B cell (primary cell): ENCODE measurements at regions not wholly inside any gene's neighbourhood (a gene's known extent, or its start where the extent isn't known, plus 50 kb on each side); places are given as distances from the start of the nearest gene placed in this dataset.

Source experiments
- ATAC-seq: fragments of 200-7000 bp; cut with Tn5 transposase; one replicate; pipeline ENCODE4 v1.10.0; 2021; ENCODE audit warnings: low read depth, mild to moderate bottlenecking, moderate number of reproducible peaks, moderate library complexity
- CTCF ChIA-PET: fragments of 350-600 bp; sonication (Branson Sonifier 250); formaldehyde crosslinking; loops from one replicate; lab custom pipeline; 2021; ENCODE audit warnings: antibody characterized with exemption, inconsistent platforms; lab: Charles Lee
- POLR2A ChIA-PET: fragments of 350-600 bp; sonication (Branson Sonifier 250); formaldehyde crosslinking; loops from one replicate; lab custom pipeline; 2021; ENCODE audit warnings: antibody characterized with exemption; lab: Charles Lee
- DNase-seq: peaks from one replicate; pipeline ENCODE4 v3.0.0; 2013
- H2AFZ ChIP-seq: 2 replicates; pipeline ENCODE4 v1.6.1; 2012; ENCODE audit warnings: mild to moderate bottlenecking, low read depth, low read length; ENCODE audit not compliant: insufficient read depth, poor library complexity, severe bottlenecking
- H3K27ac ChIP-seq, 2 donors: 1 replicate in 1 of 2; 2 replicates in 1 of 2; pipeline ENCODE4 v1.5.1; 2012 to 2013; ENCODE audit warnings: low read length in 2 of 2, mild to moderate bottlenecking in 2 of 2, moderate library complexity in 1 of 2
- H3K27me3 ChIP-seq, 4 experiments: fragments of 200-600 bp in 1 of 4; sonication (generic) in 1 of 4; replicated peaks in 1 of 4; 1 replicate in 2 of 4; 2 replicates in 2 of 4; pipeline versions ENCODE4 v1.6.1 to v1.7.0; 2013 to 2016; ENCODE audit warnings: low read length in 3 of 4, mild to moderate bottlenecking in 2 of 4, mixed read lengths in 1 of 4, moderate library complexity in 1 of 4; ENCODE audit not compliant: insufficient read depth in 4 of 4, control insufficient read depth in 3 of 4; ENCODE audit errors: control extremely low read depth in 1 of 4
- H3K36me3 ChIP-seq, 2 experiments: replicated peaks in 1 of 2; 1 replicate in 1 of 2; 2 replicates in 1 of 2; pipeline versions ENCODE4 v1.6.1 to v1.7.1; 2013; ENCODE audit warnings: low read length in 1 of 2; ENCODE audit not compliant: insufficient read depth in 2 of 2, control insufficient read depth in 1 of 2; ENCODE audit errors: control extremely low read depth in 1 of 2, extremely low read depth in 1 of 2
- H3K4me1 ChIP-seq, 2 donors: fragments of 200-600 bp in 1 of 2; sonication (generic) in 1 of 2; 1 replicate in 1 of 2; 2 replicates in 1 of 2; pipeline versions ENCODE4 v1.5.1 to v1.6.1; 2013 to 2017; ENCODE audit warnings: low read length in 2 of 2; ENCODE audit not compliant: control insufficient read depth in 2 of 2, insufficient read depth in 2 of 2
- H3K4me2 ChIP-seq: replicated peaks from 2 replicates; pipeline ENCODE3; 2012; ENCODE audit warnings: mild to moderate bottlenecking, low read depth, low read length; ENCODE audit not compliant: poor library complexity, severe bottlenecking
- H3K4me3 ChIP-seq, 5 experiments: fragments of 200-600 bp in 1 of 5; sonication (generic) in 1 of 5; 1 replicate in 3 of 5; 2 replicates in 2 of 5; pipeline versions ENCODE4 v1.5.1 to v1.7.0; 2011 to 2016; ENCODE audit warnings: low read length in 4 of 5, mild to moderate bottlenecking in 4 of 5, low read depth in 2 of 5, control low read depth in 1 of 5, moderate library complexity in 1 of 5; ENCODE audit not compliant: insufficient read depth in 1 of 5; ENCODE audit errors: control extremely low read depth in 1 of 5, extremely low read depth in 1 of 5
- H3K79me2 ChIP-seq: fragments of 200-600 bp; sonication (generic); one replicate; pipeline ENCODE4 v1.6.0; 2016; ENCODE audit warnings: low read length; ENCODE audit not compliant: control insufficient read depth, insufficient read depth
- H3K9ac ChIP-seq: fragments of 200-600 bp; sonication (generic); 2 replicates; pipeline ENCODE4 v1.6.1; 2017; ENCODE audit warnings: mild to moderate bottlenecking, low read length, moderate library complexity
- H3K9me3 ChIP-seq, 3 donors: one replicate each; pipeline versions ENCODE4 v1.6.1 to v1.7.1; 2013; ENCODE audit warnings: low read length in 2 of 3; ENCODE audit not compliant: control insufficient read depth in 2 of 3, insufficient read depth in 1 of 3; ENCODE audit errors: control extremely low read depth in 1 of 3
- H4K20me1 ChIP-seq: 2 replicates; pipeline ENCODE4 v1.6.0; 2012; ENCODE audit warnings: mild to moderate bottlenecking, low read length; ENCODE audit not compliant: insufficient read depth, control insufficient read depth, poor library complexity, severe bottlenecking
- H3K27ac Mint-ChIP-seq: one replicate; pipeline ENCODE4 v1.8.0; 2021; ENCODE audit warnings: mixed read lengths
- H3K27me3 Mint-ChIP-seq: one replicate; pipeline ENCODE4 v1.8.0; 2021; ENCODE audit warnings: mixed read lengths
- H3K4me1 Mint-ChIP-seq: one replicate; pipeline ENCODE4 v1.8.0; 2021; ENCODE audit warnings: mixed read lengths
- H3K4me3 Mint-ChIP-seq: one replicate; pipeline ENCODE4 v1.8.0; 2021; ENCODE audit warnings: mixed read lengths
- H3K9me3 Mint-ChIP-seq: one replicate; pipeline ENCODE4 v1.8.0; 2022; ENCODE audit warnings: mixed read lengths; ENCODE audit not compliant: insufficient read depth
- CTCF ChIP-seq: fragments of 200-600 bp; IDR thresholded peaks from one replicate; pipeline ENCODE4 v1.8.0; 2022; ENCODE audit warnings: antibody characterized with exemption, mild to moderate bottlenecking
- EZH2 ChIP-seq: IDR thresholded peaks from 2 replicates; pipeline ENCODE4 v1.6.1; 2012; ENCODE audit warnings: borderline replicate concordance, low read depth, mild to moderate bottlenecking, moderate library complexity, low read length; ENCODE audit not compliant: insufficient read depth, poor library complexity, severe bottlenecking
- WGBS: methylation state at CpG from one replicate; pipeline ENCODE4 v1.1.5; 2013; ENCODE audit warnings: missing lambda C conversion rate; ENCODE audit not compliant: insufficient coverage; 5-methylcytosine and 5-hydroxymethylcytosine counted together
- intact Hi-C: fragments of 100-400 bp; cut with micrococcal nuclease; formaldehyde crosslinking; loops from one replicate; pipeline ENCODE4 v1.10.0; 2022

- Histone ChIP-seq H3K27ac (no peak overlapping the region), H3K4me2 (no peak overlapping the region), H3K36me3 (no peaks in the 10 kb centered on the region), H3K4me3 (no peak overlapping the region), H2AFZ (no peak overlapping the region), H3K4me1 (peaks cover 0 to 20% of the 10 kb centered on the region in 2 donors), H4K20me1 (no peaks in the 10 kb centered on the region), H3K79me2 (peaks cover 7% of the 10 kb centered on the region), H3K9ac (no peak overlapping the region), H3K27me3 (no peaks in the 10 kb centered on the region), H3K9me3 (no peaks in the 10 kb centered on the region)
- H3K4me1 Mint-ChIP-seq, result peaks cover 26% of the 10 kb centered on the region
- ATAC-seq (no peak), DNase-seq (no peak)
- H3K27me3 Mint-ChIP-seq, result no peaks in the 10 kb centered on the region
- H3K27ac Mint-ChIP-seq, result no peak overlapping the region
- CTCF ChIA-PET, result no interaction called here
- WGBS, result 98% methylated on average over 9 of the region's 12 CpGs
- no peak overlapping the region for H3K4me3 Mint-ChIP-seq
- no peak for TF ChIP-seq CTCF
- TF ChIP-seq EZH2, result no peak
- intact Hi-C loops, result no loop called here
- POLR2A ChIA-PET, result no interaction called here
- no peaks in the 10 kb centered on the region for H3K9me3 Mint-ChIP-seq
Observed at GRCh38 chr16:29315916-29316517, 90.5 kb downstream of the NPIPB11 start.

DNA sequence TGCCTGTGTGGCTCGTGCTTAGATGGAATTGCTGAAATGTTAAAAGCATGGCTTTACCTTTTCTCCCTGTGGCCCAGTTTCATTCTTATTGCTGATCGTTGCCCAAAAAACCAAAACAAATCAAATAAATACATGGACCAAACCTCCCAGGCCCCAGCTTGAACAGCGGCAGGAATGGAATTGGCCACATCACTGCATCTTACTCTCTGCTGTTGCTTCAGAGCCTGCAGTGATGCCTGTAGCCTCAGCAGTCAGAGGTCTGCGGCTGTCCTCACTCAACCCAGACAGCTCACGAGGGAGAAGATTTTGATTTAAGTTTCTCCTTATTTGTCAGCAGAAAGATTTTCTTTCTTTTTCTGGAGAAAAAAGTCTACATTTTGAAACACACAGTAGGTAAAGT is 91.5 kb downstream of the NPIPB11 start:
- peaks cover 25% of the 10 kb centered on the region for H3K4me1 Mint-ChIP-seq
- ChIA-PET CTCF (no interaction called here), POLR2A (no interaction called here)
- intact Hi-C loops, result no loop called here
- Histone ChIP-seq H4K20me1 (no peaks in the 10 kb centered on the region), H3K9ac (no peak overlapping the region), H3K4me2 (no peak overlapping the region), H3K27me3 (no peaks in the 10 kb centered on the region), H3K36me3 (no peaks in the 10 kb centered on the region), H2AFZ (no peak overlapping the region), H3K9me3 (no peaks in the 10 kb centered on the region), H3K27ac (no peak overlapping the region), H3K4me1 (peaks cover 0 to 20% of the 10 kb centered on the region in 2 donors), H3K4me3 (no peak overlapping the region), H3K79me2 (peaks cover 7% of the 10 kb centered on the region)
- DNase-seq (no peak), ATAC-seq (no peak)
- H3K27ac Mint-ChIP-seq, result peak overlapping the region; percentile 38
- no peak overlapping the region for H3K4me3 Mint-ChIP-seq
- H3K27me3 Mint-ChIP-seq, result no peaks in the 10 kb centered on the region
- no peaks in the 10 kb centered on the region for H3K9me3 Mint-ChIP-seq
- 97% methylated on average over 3 of the region's 5 CpGs for WGBS
- TF ChIP-seq EZH2 (no peak), CTCF (no peak)
